ENCODE measurements at regions not wholly inside any gene's neighbourhood (a gene's known extent, or its start where the extent isn't known, plus 50 kb on each side); places are given as distances from the start of the nearest gene placed in this dataset.
A peak's percentile ranks its signal among the peaks of the same experiment; 100 is the strongest.

DNA sequence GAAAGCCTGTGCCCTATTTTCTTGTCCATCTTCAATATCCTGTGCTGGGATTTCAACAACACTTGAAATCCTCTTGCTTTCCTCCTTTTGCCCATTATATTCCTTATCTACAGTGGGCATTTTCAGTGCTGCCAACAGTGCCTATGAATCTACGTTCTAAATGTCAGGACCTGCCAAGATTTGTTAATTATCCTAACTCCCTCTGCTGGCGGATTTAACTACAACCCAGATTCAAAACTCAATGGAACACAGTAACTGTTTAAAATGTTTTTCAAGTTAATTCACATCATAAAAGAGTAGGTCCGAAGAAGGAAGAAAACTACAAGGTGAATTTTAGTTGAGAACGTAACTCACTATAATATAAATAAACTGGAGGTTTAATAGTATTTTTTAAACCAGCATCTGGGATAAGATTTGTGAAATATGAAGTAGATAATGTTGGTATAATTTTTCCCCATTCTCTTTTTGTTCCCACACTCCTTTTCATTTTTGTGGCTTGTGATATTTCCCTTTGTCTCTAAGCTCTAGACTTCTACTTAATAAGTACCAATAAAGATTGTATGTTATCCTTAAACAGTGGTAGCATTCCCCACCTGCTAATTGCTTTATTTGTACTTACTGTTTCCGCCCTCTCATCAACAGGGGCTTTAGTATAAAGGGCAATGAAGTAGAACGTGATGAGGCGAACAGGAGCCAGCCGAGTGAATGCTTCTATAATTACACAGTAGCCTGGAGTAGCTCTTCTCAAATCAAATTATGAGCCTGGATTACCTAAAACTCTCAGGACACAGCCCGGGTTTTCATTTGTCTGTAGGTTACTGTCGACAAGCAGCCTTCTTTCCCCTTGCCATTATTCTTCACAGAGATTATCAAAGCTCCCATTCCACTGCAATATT, 302.5 kb upstream of the ATP11B start:
- H3K9me3 ChIP-seq (ENCODE audit: low read depth) = no peaks in the 10 kb centered on the region
- H3K4me2 ChIP-seq (ENCODE audit: unreplicated experiment) = no peak overlapping the region
- H3K27me3 ChIP-seq (replicated peaks; ENCODE audit: insufficient read depth) = no peaks in the 10 kb centered on the region
- no peak overlapping the region for H3K27ac ChIP-seq
- DNase-seq = peak; percentile 23
- H3K9me2 ChIP-seq (ENCODE audit: insufficient read depth) = no peaks in the 10 kb centered on the region
- TF ChIP-seq EZH2 (IDR thresholded peaks at IDR 0.05; ENCODE audit: insufficient read depth, poor library complexity, severe bottlenecking) (no peak), EZH2phosphoT487 (IDR thresholded peaks at IDR 0.05; ENCODE audit: insufficient read depth, low read depth) (no peak)
- H4K20me1 ChIP-seq (ENCODE audit: insufficient read depth) = no peaks in the 10 kb centered on the region
- no peaks in the 10 kb centered on the region for H3K4me1 ChIP-seq (ENCODE audit: insufficient read depth)
- H2AFZ ChIP-seq = no peak overlapping the region
- no peak overlapping the region for H3K9ac ChIP-seq
- H3F3A ChIP-seq (ENCODE audit: insufficient read depth) = no peaks in the 10 kb centered on the region
- H3K36me3 ChIP-seq (ENCODE audit: low read depth) = no peaks in the 10 kb centered on the region
- H3K4me3 ChIP-seq = no peak overlapping the region
- in situ Hi-C loops (cut with MboI) = no loop called here
- 17 to 20% methylated on average over 10 of the region's 10 CpGs for WGBS, 2 experiments (ENCODE audit: low coverage in 1 of 2, low lambda C conversion rate in 2 of 2, missing lambda C conversion rate in 2 of 2)
- H3K79me2 ChIP-seq (ENCODE audit: insufficient read depth) = no peaks in the 10 kb centered on the region

DNA sequence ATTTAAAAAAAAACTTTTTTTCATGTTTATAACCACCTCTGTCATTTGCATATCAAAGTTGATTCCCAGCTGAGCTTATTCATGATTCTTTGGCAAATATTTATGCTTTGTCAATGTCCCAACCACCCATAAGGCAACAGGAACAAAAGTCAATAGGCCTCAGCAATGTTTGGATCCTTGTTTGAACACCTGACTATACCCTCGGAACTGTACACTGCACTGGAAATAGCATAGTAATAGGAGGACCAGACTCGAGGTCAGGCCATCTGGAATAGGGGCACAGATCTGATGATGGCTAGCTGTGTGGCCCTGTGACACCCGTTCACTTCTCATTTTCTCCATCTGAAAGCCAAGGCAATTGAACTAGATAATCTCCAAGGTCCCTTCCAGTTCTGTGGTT, 301.7 kb upstream of the ATP11B start:
- Histone ChIP-seq H3K9ac (no peak overlapping the region), H3K36me3 (ENCODE audit: low read depth) (no peaks in the 10 kb centered on the region), H3K79me2 (ENCODE audit: insufficient read depth) (no peaks in the 10 kb centered on the region), H2AFZ (no peak overlapping the region), H3K4me1 (ENCODE audit: insufficient read depth) (no peaks in the 10 kb centered on the region), H3F3A (ENCODE audit: insufficient read depth) (no peaks in the 10 kb centered on the region), H3K4me2 (ENCODE audit: unreplicated experiment) (no peak overlapping the region), H3K9me3 (ENCODE audit: low read depth) (no peaks in the 10 kb centered on the region), H3K27me3 (replicated peaks; ENCODE audit: insufficient read depth) (no peaks in the 10 kb centered on the region), H3K27ac (no peak overlapping the region), H3K9me2 (ENCODE audit: insufficient read depth) (no peaks in the 10 kb centered on the region), H3K4me3 (no peak overlapping the region), H4K20me1 (ENCODE audit: insufficient read depth) (no peaks in the 10 kb centered on the region)
- no peak for DNase-seq
- WGBS, 2 experiments (ENCODE audit: low coverage in 1 of 2, low lambda C conversion rate in 2 of 2, missing lambda C conversion rate in 2 of 2) = 16% methylated on average over 3 of the region's 3 CpGs
- TF ChIP-seq EZH2phosphoT487 (IDR thresholded peaks at IDR 0.05; ENCODE audit: insufficient read depth, low read depth) = no peak
- no peak for TF ChIP-seq EZH2 (IDR thresholded peaks at IDR 0.05; ENCODE audit: insufficient read depth, poor library complexity, severe bottlenecking)
- in situ Hi-C loops (cut with MboI) = no loop called here

DNA sequence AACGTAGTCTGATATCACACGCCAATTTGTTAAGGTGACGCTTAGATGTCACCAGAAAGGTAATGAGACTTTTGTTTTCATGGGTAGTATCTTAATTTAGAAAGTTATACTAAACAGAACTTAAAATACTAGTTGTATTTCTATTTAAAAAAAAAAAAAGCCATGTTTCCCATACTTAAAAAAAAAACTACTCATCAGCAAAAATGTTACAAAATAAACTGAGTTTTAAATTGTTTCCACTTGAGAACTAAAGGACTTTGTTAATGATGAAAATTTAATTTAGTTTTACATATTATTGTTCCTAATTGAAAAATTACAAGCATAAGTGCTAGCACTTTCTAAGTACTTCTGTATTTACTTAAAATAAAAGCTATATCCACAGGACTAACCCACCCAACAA, 300.8 kb upstream of the ATP11B start:
- in situ Hi-C loops (cut with MboI) = no loop called here

DNA sequence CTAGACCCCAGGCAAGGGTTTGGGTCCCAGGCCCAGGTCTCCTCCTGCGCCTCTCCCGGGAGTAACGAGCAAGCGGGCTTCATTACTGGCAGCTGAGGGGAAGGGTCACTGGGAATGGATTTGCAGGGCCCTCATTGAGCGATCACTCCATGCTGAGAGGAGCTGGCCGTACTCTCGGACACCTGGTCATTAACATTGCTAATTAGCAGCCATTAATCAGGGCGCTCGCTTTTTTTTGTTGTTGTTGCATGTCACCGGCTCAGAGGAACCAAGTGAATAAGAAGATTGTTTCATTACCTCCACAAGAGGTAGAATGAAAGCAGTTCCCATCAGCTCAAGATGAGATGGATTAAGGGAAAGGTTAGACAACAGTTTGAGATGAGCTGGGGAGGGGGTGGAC, 293.0 kb upstream of the ATP11B start:
- Histone ChIP-seq H3K4me1 (ENCODE audit: insufficient read depth) (no peaks in the 10 kb centered on the region), H3K4me2 (ENCODE audit: unreplicated experiment) (no peak overlapping the region), H3K79me2 (ENCODE audit: insufficient read depth) (no peaks in the 10 kb centered on the region), H3K4me3 (no peak overlapping the region), H3K27me3 (replicated peaks; ENCODE audit: insufficient read depth) (no peaks in the 10 kb centered on the region), H3K36me3 (ENCODE audit: low read depth) (no peaks in the 10 kb centered on the region), H3K9ac (no peak overlapping the region), H4K20me1 (ENCODE audit: insufficient read depth) (no peaks in the 10 kb centered on the region), H3K9me3 (ENCODE audit: low read depth) (no peaks in the 10 kb centered on the region), H2AFZ (no peak overlapping the region), H3K9me2 (ENCODE audit: insufficient read depth) (no peaks in the 10 kb centered on the region), H3K27ac (no peak overlapping the region), H3F3A (ENCODE audit: insufficient read depth) (no peaks in the 10 kb centered on the region)
- DNase-seq = no peak
- WGBS, 2 experiments (ENCODE audit: low coverage in 1 of 2, low lambda C conversion rate in 2 of 2, missing lambda C conversion rate in 2 of 2) = 46 to 50% methylated on average over 10 of the region's 10 CpGs
- TF ChIP-seq EZH2 (IDR thresholded peaks at IDR 0.05; ENCODE audit: insufficient read depth, poor library complexity, severe bottlenecking) = no peak
- no peak for TF ChIP-seq EZH2phosphoT487 (IDR thresholded peaks at IDR 0.05; ENCODE audit: insufficient read depth, low read depth)
- in situ Hi-C loops (cut with MboI) = no loop called here

More for the DNA sequence above, 300.8 kb upstream of the ATP11B start:
- Histone ChIP-seq H3K4me1 (ENCODE audit: insufficient read depth) (no peaks in the 10 kb centered on the region), H3K27ac (no peak overlapping the region), H3K9me2 (ENCODE audit: insufficient read depth) (no peaks in the 10 kb centered on the region), H3K9me3 (ENCODE audit: low read depth) (no peaks in the 10 kb centered on the region), H3K27me3 (replicated peaks; ENCODE audit: insufficient read depth) (no peaks in the 10 kb centered on the region), H2AFZ (no peak overlapping the region), H3K36me3 (ENCODE audit: low read depth) (no peaks in the 10 kb centered on the region), H3K4me3 (no peak overlapping the region), H3K9ac (no peak overlapping the region), H3K4me2 (ENCODE audit: unreplicated experiment) (no peak overlapping the region), H3K79me2 (ENCODE audit: insufficient read depth) (no peaks in the 10 kb centered on the region), H3F3A (ENCODE audit: insufficient read depth) (no peaks in the 10 kb centered on the region), H4K20me1 (ENCODE audit: insufficient read depth) (no peaks in the 10 kb centered on the region)
- no peak for TF ChIP-seq EZH2phosphoT487 (IDR thresholded peaks at IDR 0.05; ENCODE audit: insufficient read depth, low read depth)
- no peak for TF ChIP-seq EZH2 (IDR thresholded peaks at IDR 0.05; ENCODE audit: insufficient read depth, poor library complexity, severe bottlenecking)
- 74 to 76% methylated on average over 3 of the region's 3 CpGs for WGBS, 2 experiments (ENCODE audit: low coverage in 1 of 2, low lambda C conversion rate in 2 of 2, missing lambda C conversion rate in 2 of 2)
- DNase-seq = no peak

All from GM23248 (cell line).